HEK293 (cell line): ENCODE measurements at regions not wholly inside any gene's neighbourhood (a gene's known extent, or its start where the extent isn't known, plus 50 kb on each side); places are given as distances from the start of the nearest gene placed in this dataset.

ENCODE experiments used
- KLF8 ChIP-seq: fragments of 450-650 bp; formaldehyde crosslinking; IDR thresholded peaks from 2 replicates; pipeline ENCODE4 v1.5.1; 2016; ENCODE audit warnings: missing biosample characterization, missing genetic modification characterization
- OVOL3 ChIP-seq: fragments of 450-650 bp; formaldehyde crosslinking; IDR thresholded peaks from 2 replicates; pipeline ENCODE4 v1.5.1; 2016; ENCODE audit warnings: missing biosample characterization, missing genetic modification characterization
- ZNF555 ChIP-seq: fragments of 450-650 bp; formaldehyde crosslinking; conservative IDR thresholded peaks from 2 replicates; pipeline ENCODE4 v1.5.1; 2017; ENCODE audit warnings: missing biosample characterization, mild to moderate bottlenecking, missing genetic modification characterization, inconsistent platforms
- TF ChIP-seq, protein P1 (sequence below): fragments of 450-650 bp; formaldehyde crosslinking; IDR thresholded peaks from 2 replicates; pipeline ENCODE4 v1.5.1; 2016; ENCODE audit warnings: missing biosample characterization, missing genetic modification characterization
- TF ChIP-seq, protein P2 (sequence below): fragments of 450-650 bp; formaldehyde crosslinking; conservative IDR thresholded peaks from 2 replicates; pipeline ENCODE4 v1.5.1; 2016; ENCODE audit warnings: low read depth, missing biosample characterization, missing genetic modification characterization

DNA sequence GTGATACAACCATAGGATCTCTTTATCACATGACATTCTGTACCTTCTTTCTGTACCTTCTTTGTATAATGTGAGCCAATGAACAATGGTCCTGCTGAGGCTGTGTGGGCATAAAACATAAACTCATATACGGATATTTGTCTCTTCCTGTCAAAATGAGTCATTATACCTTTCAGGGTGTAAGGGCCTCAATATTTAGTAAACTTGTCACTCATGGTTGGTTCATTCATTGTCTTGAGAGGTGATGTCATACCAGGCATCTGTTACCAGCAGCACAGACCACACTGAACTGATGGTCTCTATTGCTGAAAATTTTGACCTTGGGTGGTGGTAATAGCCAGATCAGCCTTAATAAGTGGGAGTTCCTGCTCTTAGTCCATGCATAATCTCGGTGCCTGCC lies 287.6 kb upstream of the TPK1 start:
- TF ChIP-seq, protein P1, sequence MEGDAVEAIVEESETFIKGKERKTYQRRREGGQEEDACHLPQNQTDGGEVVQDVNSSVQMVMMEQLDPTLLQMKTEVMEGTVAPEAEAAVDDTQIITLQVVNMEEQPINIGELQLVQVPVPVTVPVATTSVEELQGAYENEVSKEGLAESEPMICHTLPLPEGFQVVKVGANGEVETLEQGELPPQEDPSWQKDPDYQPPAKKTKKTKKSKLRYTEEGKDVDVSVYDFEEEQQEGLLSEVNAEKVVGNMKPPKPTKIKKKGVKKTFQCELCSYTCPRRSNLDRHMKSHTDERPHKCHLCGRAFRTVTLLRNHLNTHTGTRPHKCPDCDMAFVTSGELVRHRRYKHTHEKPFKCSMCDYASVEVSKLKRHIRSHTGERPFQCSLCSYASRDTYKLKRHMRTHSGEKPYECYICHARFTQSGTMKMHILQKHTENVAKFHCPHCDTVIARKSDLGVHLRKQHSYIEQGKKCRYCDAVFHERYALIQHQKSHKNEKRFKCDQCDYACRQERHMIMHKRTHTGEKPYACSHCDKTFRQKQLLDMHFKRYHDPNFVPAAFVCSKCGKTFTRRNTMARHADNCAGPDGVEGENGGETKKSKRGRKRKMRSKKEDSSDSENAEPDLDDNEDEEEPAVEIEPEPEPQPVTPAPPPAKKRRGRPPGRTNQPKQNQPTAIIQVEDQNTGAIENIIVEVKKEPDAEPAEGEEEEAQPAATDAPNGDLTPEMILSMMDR (tag by site-specific recombination): no peak
- no peak for TF ChIP-seq KLF8 (tag by site-specific recombination)
- no peak for TF ChIP-seq OVOL3 (tag by site-specific recombination)
- TF ChIP-seq, protein P2, sequence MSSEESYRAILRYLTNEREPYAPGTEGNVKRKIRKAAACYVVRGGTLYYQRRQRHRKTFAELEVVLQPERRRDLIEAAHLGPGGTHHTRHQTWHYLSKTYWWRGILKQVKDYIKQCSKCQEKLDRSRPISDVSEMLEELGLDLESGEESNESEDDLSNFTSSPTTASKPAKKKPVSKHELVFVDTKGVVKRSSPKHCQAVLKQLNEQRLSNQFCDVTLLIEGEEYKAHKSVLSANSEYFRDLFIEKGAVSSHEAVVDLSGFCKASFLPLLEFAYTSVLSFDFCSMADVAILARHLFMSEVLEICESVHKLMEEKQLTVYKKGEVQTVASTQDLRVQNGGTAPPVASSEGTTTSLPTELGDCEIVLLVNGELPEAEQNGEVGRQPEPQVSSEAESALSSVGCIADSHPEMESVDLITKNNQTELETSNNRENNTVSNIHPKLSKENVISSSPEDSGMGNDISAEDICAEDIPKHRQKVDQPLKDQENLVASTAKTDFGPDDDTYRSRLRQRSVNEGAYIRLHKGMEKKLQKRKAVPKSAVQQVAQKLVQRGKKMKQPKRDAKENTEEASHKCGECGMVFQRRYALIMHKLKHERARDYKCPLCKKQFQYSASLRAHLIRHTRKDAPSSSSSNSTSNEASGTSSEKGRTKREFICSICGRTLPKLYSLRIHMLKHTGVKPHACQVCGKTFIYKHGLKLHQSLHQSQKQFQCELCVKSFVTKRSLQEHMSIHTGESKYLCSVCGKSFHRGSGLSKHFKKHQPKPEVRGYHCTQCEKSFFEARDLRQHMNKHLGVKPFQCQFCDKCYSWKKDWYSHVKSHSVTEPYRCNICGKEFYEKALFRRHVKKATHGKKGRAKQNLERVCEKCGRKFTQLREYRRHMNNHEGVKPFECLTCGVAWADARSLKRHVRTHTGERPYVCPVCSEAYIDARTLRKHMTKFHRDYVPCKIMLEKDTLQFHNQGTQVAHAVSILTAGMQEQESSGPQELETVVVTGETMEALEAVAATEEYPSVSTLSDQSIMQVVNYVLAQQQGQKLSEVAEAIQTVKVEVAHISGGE (tag by site-specific recombination): no peak
- TF ChIP-seq ZNF555 (tag by site-specific recombination): no peak
